ENCODE measurements at regions not wholly inside any gene's neighbourhood (a gene's known extent, or its start where the extent isn't known, plus 50 kb on each side); places are given as distances from the start of the nearest gene placed in this dataset.

DNA sequence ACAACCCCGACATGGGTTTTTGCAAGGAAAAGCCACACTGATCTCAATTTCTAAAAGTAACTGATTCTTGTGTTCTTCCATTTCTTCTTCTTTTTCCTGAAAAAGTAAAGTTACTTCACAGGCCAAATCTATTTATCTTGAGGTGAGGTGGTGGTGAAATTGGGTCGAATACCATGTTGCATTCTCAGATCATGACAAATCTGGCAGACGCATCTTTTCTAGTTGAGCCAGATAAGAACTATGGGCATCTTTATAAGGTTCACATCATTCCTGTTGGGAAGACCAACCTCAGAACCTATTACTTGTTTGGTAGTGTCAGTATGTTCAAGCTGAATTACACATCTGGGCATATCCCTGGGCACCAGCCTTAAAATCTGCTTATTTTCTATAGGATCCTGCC lies 78.6 kb upstream of the USP25 start (continued):
- TF ChIP-seq STAT1 (conservative IDR thresholded peaks at IDR 0.05): no peak
- TF ChIP-seq E2F4 (IDR thresholded peaks at IDR 0.05; ENCODE audit: low read depth, low read length): no peak
- TF ChIP-seq CEBPZ (IDR thresholded peaks at IDR 0.05; ENCODE audit: low read depth, low read length): no peak

GRCh38 chr21:15653710-15654109 lies 76.1 kb upstream of the USP25 start:
- WGBS (ENCODE audit: insufficient coverage, insufficient replicate concordance, low lambda C conversion rate, missing lambda C conversion rate): 6% methylated on average over 2 of the region's 2 CpGs
- Histone ChIP-seq H2AFZ (ENCODE audit: control insufficient read depth, low read depth, low read length) (no peak overlapping the region), H4K20me1 (ENCODE audit: control insufficient read depth, insufficient read depth) (no peaks in the 10 kb centered on the region), H3K27ac (ENCODE audit: control insufficient read depth, insufficient read depth) (no peak overlapping the region), H3K9ac (ENCODE audit: control insufficient read depth, insufficient read depth, low read length) (no peak overlapping the region), H3K4me2 (ENCODE audit: control insufficient read depth, insufficient read depth) (no peak overlapping the region), H3K27me3 (replicated peaks in 1 of 2; ENCODE audit: control insufficient read depth in 2 of 2, insufficient read depth in 2 of 2, low read length in 1 of 2) (no peaks in the 10 kb centered on the region), H3K9me3 (replicated peaks; ENCODE audit: control insufficient read depth, insufficient read depth, low read length) (no peaks in the 10 kb centered on the region), H3K4me1 (ENCODE audit: control insufficient read depth, insufficient read depth, low read length) (no peaks in the 10 kb centered on the region), H3K79me2 (ENCODE audit: control insufficient read depth, insufficient read depth, low read length) (no peaks in the 10 kb centered on the region), H3K36me3 (ENCODE audit: control insufficient read depth in 2 of 2, insufficient read depth in 2 of 2, low read length in 1 of 2) (no peaks in the 10 kb centered on the region), H3K4me3 (no peak overlapping the region)
- DNase-seq (ENCODE audit: low read depth, low spot score) (no peak), ATAC-seq (no peak), FAIRE-seq (no peak)
- TF ChIP-seq NBN (IDR thresholded peaks at IDR 0.05) (no peak), ZSCAN29 (IDR thresholded peaks at IDR 0.05) (no peak), FOS (IDR thresholded peaks at IDR 0.05; ENCODE audit: borderline replicate concordance, extremely low read depth, insufficient read length) (no peak)
- ChIA-PET POLR2A (no interaction called here), CTCF (no interaction called here), SMC1A (ENCODE audit: uncharacterized antibody, unreplicated experiment) (no interaction called here), RAD21 (ENCODE audit: unreplicated experiment) (no interaction called here)
- in situ Hi-C loops (cut with MboI) (loop anchor here (10.0 kb wide), 1 partner anchor 61 kb away; no protein-coding TSS in a partner anchor), intact Hi-C loops (cut with micrococcal nuclease; ENCODE audit: unreplicated experiment) (no loop called here)
- no TSS peak for BruUV-seq (replicated peaks)
